Heart left ventricle (tissue), 13 donors: ENCODE measurements at regions not wholly inside any gene's neighbourhood (a gene's known extent, or its start where the extent isn't known, plus 50 kb on each side); places are given as distances from the start of the nearest gene placed in this dataset.

Source experiments
- POLR2A ChIP-seq, 2 donors: fragments of 450-650 bp; IDR thresholded peaks; one replicate each; pipeline ENCODE4 v1.6.1; 2017; ENCODE audit warnings: antibody characterized with exemption in 2 of 2, mild to moderate bottlenecking in 2 of 2, moderate library complexity in 2 of 2
- TF ChIP-seq, protein P1 (sequence below), 12 donors: fragments of 200-600 bp; sonication (generic) in 4 of 12; IDR thresholded peaks; one replicate each; pipeline versions ENCODE4 v1.5.0 to v1.8.0; 2018 to 2022; ENCODE audit warnings: antibody characterized with exemption in 12 of 12, mild to moderate bottlenecking in 5 of 12
- donor health status: ischemic (EF 13 %, LVEDD 7.1; RV severe dilation, severe dysfunction).
- donor health status: DM: no; HTN: yes; CAD: no.
- donor health status: DM: no; HTN: no; CAD: no.
- donor health status: ischemic (EF 25% LVEDD 6.9; RV normal size, moderate dysfunction).
- donor health status: ischemic (EF 25% LVEDD 5.7; RV mildly dilated, moderate dysfunction).
- donor health status: ischemic (EF 35%, LVEDD 5.7; RV mildly dilated, moderate dysfunction).
- donor health status: nonischemic (EF 11% LVEDD 7.7; RV severe dilation, severe dysfunction).
- donor health status: DM: yes; HTN: yes; CAD: no.
- donor health status: PGD.
- donor health status: ischemic (EF 29% LVEDD 5.4; RV normal size, mild dysfunction).
- donor health status: nonischemic (EF 23%, LVEDD 6.1; RV moderate dilation, normal function).

GRCh38 chr4:127162741-127163140 lies 470.0 kb upstream of the INTU start:
- TF ChIP-seq, protein P1, sequence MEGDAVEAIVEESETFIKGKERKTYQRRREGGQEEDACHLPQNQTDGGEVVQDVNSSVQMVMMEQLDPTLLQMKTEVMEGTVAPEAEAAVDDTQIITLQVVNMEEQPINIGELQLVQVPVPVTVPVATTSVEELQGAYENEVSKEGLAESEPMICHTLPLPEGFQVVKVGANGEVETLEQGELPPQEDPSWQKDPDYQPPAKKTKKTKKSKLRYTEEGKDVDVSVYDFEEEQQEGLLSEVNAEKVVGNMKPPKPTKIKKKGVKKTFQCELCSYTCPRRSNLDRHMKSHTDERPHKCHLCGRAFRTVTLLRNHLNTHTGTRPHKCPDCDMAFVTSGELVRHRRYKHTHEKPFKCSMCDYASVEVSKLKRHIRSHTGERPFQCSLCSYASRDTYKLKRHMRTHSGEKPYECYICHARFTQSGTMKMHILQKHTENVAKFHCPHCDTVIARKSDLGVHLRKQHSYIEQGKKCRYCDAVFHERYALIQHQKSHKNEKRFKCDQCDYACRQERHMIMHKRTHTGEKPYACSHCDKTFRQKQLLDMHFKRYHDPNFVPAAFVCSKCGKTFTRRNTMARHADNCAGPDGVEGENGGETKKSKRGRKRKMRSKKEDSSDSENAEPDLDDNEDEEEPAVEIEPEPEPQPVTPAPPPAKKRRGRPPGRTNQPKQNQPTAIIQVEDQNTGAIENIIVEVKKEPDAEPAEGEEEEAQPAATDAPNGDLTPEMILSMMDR (IDR thresholded peaks at IDR 0.05): no peak
- no peak for TF ChIP-seq POLR2A (IDR thresholded peaks at IDR 0.05)
